KBM-7 (cell line): ENCODE measurements at regions not wholly inside any gene's neighbourhood (a gene's known extent, or its start where the extent isn't known, plus 50 kb on each side); places are given as distances from the start of the nearest gene placed in this dataset.

Source experiments
- DNase-seq: peaks from one replicate; pipeline ENCODE4 v3.0.0-alpha.2; 2015
- in situ Hi-C: fragments of 300-500 bp; cut with MboI; formaldehyde crosslinking; loops from 2 replicates; pipeline ENCODE4 v1.14.3; 2020; ENCODE audit warnings: low sequenced_read_pairs, low pct_unique_long_range_greater_than_20kb, mixed read lengths

- in situ Hi-C loops = no loop called here
- no peak for DNase-seq
Observed at GRCh38 chr21:16534408-16535101, 804.8 kb downstream of the USP25 start.

- in situ Hi-C loops = no loop called here
- DNase-seq = no peak
Observed at GRCh38 chr21:16535102-16535422, 805.3 kb downstream of the USP25 start.

DNA sequence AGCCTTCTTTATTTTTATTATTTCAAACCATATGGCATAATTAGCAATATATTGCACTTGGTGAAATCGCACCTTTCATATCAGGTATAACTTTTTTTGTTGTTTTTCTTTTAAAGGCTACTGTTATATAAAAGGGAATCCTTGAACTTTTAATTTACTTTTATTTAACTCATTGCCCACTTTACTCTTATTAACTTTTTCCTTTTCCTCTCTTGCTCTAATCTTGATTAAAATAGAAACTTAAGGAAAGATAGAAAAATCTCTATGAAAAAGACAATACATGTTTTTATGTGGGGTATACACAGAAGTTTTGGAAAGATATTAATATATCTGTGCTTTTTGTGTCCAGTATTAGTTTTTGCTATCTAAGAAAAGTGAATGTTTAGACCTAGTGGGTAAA, 805.8 kb downstream of the USP25 start:
- in situ Hi-C loops = no loop called here
- no peak for DNase-seq

- no peak for DNase-seq
- in situ Hi-C loops = no loop called here
Observed at GRCh38 chr21:16536140-16536539, 806.4 kb downstream of the USP25 start.

GRCh38 chr21:16536643-16537434, 807.1 kb downstream of the USP25 start:
- DNase-seq = no peak
- in situ Hi-C loops = no loop called here

- in situ Hi-C loops = no loop called here
- no peak for DNase-seq
Observed at GRCh38 chr21:16537501-16537900, 807.7 kb downstream of the USP25 start.

- no peak for DNase-seq
- in situ Hi-C loops = no loop called here
Observed at GRCh38 chr21:16538405-16538804, 808.6 kb downstream of the USP25 start.

DNA sequence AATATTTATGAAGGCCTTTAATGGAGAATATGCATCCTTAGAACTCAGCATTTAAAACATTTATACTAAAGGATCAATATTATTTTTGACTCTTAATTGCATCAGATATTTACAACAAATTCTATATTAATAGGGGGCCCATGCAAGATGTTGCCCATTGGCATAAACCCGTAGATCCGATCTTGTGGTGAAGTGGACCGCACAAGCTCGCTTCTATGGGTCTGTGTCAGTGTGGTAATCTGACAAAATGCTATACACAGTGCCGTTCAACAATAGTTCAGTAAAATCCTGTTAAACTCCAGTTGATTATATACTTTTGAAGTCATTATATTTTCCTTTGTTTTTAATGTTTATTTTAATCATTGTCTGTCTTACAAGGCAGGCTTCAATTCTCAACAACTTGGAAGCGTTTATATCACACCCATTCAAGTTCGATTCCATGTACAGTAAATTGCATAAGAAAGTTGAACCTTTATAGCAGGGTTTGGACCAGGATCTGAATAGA, 809.2 kb downstream of the USP25 start:
- in situ Hi-C loops = no loop called here
- DNase-seq = no peak

- no peak for DNase-seq
- in situ Hi-C loops = no loop called here
Observed at GRCh38 chr21:16540966-16541727, 811.4 kb downstream of the USP25 start.

DNA sequence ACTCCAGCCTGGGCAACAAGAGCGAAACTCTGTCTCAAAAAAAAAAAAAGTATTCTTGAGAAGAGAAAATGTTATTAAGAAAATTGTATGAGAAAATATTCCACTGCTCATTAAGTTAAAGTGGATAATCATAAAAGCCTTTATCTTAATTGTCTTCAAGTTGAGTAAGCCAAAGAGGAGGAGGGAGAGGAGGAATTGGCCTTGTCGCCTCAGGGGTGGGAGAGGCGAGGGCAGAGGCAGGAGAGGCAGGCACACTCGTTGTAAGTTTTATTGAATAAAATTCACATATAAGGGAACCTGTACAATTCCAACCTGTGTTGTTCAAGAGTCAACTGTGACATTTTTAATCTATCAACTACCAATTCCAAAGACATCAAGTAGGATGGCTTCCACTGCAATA, 820.3 kb downstream of the USP25 start:
- no peak for DNase-seq
- in situ Hi-C loops = no loop called here

- in situ Hi-C loops = no loop called here
- DNase-seq = no peak
Observed at GRCh38 chr21:16550917-16551741, 821.3 kb downstream of the USP25 start.

DNA sequence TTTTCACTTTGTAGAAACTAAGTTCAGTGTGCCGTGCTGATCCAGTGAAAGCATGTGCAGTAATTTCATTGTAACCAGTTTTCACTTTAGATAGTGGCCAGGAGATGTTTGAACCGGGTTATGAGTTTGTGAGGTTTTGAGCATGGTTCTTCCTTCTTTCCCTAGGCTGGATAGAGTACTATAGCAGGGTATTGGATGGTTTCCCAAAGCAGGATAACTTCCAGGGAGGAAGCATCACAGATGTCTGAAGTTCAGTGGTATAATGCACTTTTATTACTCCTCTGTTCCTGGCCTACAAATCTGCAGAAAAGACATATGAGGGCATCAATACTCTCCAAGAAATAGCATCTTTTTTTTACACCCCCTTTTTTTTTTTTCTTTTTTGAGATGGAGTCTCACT, 823.1 kb downstream of the USP25 start:
- DNase-seq = no peak
- in situ Hi-C loops = no loop called here

GRCh38 chr21:16554503-16554902, 824.7 kb downstream of the USP25 start:
- no peak for DNase-seq
- in situ Hi-C loops = no loop called here

- in situ Hi-C loops = no loop called here
- no peak for DNase-seq
Observed at GRCh38 chr21:16563116-16563515, 833.3 kb downstream of the USP25 start.

GRCh38 chr21:16563795-16564194, 834.0 kb downstream of the USP25 start:
- in situ Hi-C loops = no loop called here

DNA sequence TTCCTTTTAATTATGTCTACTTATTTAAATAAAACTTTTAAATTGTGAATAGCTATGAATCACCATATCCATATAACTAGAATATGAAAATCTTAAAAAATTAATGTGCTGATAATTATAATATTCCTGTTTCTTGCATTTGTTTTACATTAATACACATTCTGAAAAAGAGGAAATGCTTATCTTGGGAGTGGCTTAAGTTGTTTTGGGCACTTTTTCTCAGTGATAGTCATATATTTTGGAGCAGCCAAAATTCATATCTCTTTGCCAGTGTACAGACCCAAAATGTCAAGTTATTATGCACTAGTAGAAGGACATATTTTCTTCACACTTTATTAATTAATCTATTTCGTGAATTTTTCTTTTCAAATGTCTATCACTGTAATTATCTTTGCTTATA, 838.5 kb downstream of the USP25 start:
- in situ Hi-C loops = no loop called here

More at GRCh38 chr21:16563795-16564194, 834.0 kb downstream of the USP25 start:
- no peak for DNase-seq

DNA sequence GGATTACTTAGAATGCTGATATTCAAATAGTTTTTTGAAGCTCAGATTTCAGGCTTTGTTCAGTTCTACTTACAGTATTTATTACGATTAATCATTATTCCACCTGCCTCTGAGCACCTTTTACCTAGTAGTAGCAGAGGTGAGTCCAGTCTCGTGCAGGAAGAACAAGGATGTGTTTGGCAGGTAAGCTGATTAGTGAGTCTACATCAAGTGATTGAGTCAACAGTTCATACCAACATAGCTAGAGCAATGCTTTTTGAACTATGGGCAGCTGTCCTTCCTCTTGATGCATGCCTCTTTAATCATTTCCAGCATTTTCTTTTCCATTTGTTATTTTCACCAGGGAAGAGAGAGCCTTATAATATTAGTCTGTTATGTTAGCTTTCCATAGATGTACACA, 838.9 kb downstream of the USP25 start:
- no peak for DNase-seq
- in situ Hi-C loops = no loop called here

More for the DNA sequence above, 838.5 kb downstream of the USP25 start:
- DNase-seq = no peak

DNA sequence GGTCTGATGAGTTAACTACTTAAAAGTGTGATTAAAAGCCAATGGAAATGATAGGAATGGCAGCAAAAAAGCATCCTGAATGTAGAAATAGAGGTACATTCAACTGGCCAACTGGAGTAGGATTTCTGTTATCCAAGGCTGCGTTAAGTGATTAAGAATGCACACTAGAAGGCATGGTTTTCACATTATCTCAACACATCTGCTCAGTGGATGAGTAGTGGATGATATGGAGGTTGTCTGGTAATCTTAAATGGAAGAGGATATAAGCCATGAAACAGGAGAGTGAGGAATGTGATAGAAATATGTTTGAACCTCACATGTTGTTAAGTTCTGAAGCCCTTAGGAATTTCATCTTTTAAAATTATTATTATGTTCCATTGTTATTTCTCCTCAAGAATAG, 839.9 kb downstream of the USP25 start:
- DNase-seq = no peak
- in situ Hi-C loops = no loop called here

- in situ Hi-C loops = no loop called here
- no peak for DNase-seq
Observed at GRCh38 chr21:16570171-16570570, 840.4 kb downstream of the USP25 start.
